LNCAP (cell line): ENCODE measurements at regions not wholly inside any gene's neighbourhood (a gene's known extent, or its start where the extent isn't known, plus 50 kb on each side); places are given as distances from the start of the nearest gene placed in this dataset.

Source experiments
- CTCF ChIP-seq: fragments of 450-650 bp; IDR thresholded peaks from 2 replicates; pipeline ENCODE4 v1.5.1; 2017; ENCODE audit warnings: mild to moderate bottlenecking

GRCh38 chr2:204240961-204241360, 304.3 kb upstream of the PARD3B start:
- TF ChIP-seq CTCF, result no peak

- no peak for TF ChIP-seq CTCF
Observed at GRCh38 chr2:204249437-204249836, 295.8 kb upstream of the PARD3B start.

GRCh38 chr2:204250692-204251091, 294.6 kb upstream of the PARD3B start:
- TF ChIP-seq CTCF, result no peak

GRCh38 chr2:204251158-204251997, 293.9 kb upstream of the PARD3B start:
- TF ChIP-seq CTCF, result no peak

GRCh38 chr2:204251998-204252376, 293.3 kb upstream of the PARD3B start:
- no peak for TF ChIP-seq CTCF

GRCh38 chr2:204255071-204255470, 290.2 kb upstream of the PARD3B start:
- TF ChIP-seq CTCF, result no peak

- TF ChIP-seq CTCF, result no peak
Observed at GRCh38 chr2:204255526-204255925, 289.7 kb upstream of the PARD3B start.

- no peak for TF ChIP-seq CTCF
Observed at GRCh38 chr2:204257781-204258180, 287.5 kb upstream of the PARD3B start.
